Loucy (cell line): ENCODE measurements at regions not wholly inside any gene's neighbourhood (a gene's known extent, or its start where the extent isn't known, plus 50 kb on each side); places are given as distances from the start of the nearest gene placed in this dataset.

Source experiments
- H2AFZ ChIP-seq: fragments of 200-600 bp; sonication (generic); 2 replicates; pipeline ENCODE4 v1.6.0; 2016; ENCODE audit warnings: antibody characterized with exemption, mild to moderate bottlenecking, low read length, moderate library complexity
- H3F3A ChIP-seq: fragments of 200-600 bp; 2 replicates; pipeline ENCODE4 v1.6.0; 2016; ENCODE audit warnings: antibody characterized with exemption, low read depth, mild to moderate bottlenecking
- H3K27me3 ChIP-seq: fragments of 200-600 bp; sonication (generic); 2 replicates; pipeline ENCODE4 v1.6.1; 2014; ENCODE audit warnings: low read length, mild to moderate bottlenecking; ENCODE audit not compliant: insufficient read depth, poor library complexity, severe bottlenecking
- H3K36me3 ChIP-seq: fragments of 200-600 bp; sonication (generic); 2 replicates; pipeline ENCODE4 v1.6.1; 2016; ENCODE audit warnings: low read length; ENCODE audit not compliant: insufficient read depth
- H3K4me1 ChIP-seq: fragments of 200-600 bp; sonication (generic); 2 replicates; pipeline ENCODE4 v1.5.1; 2014; ENCODE audit warnings: low read length, mild to moderate bottlenecking; ENCODE audit not compliant: insufficient read depth, poor library complexity, severe bottlenecking
- H3K4me2 ChIP-seq: fragments of 200-600 bp; sonication (generic); 2 replicates; pipeline ENCODE4 v1.6.0; 2014; ENCODE audit warnings: antibody characterized with exemption, low read length, low read depth, mild to moderate bottlenecking; ENCODE audit not compliant: poor library complexity, severe bottlenecking
- H3K4me3 ChIP-seq: fragments of 200-600 bp; sonication (generic); 2 replicates; pipeline ENCODE4 v1.5.1; 2014; ENCODE audit warnings: low read length, mild to moderate bottlenecking, mixed read lengths; ENCODE audit not compliant: poor library complexity, severe bottlenecking
- H3K79me2 ChIP-seq: fragments of 200-600 bp; sonication (generic); 2 replicates; pipeline ENCODE4 v1.6.1; 2014; ENCODE audit warnings: low read length; ENCODE audit not compliant: insufficient read depth
- H3K9ac ChIP-seq: fragments of 200-600 bp; sonication (generic); 2 replicates; pipeline ENCODE4 v1.6.0; 2014; ENCODE audit warnings: mild to moderate bottlenecking, low read depth, low read length, moderate library complexity; ENCODE audit not compliant: poor library complexity, severe bottlenecking
- H3K9me2 ChIP-seq: fragments of 200-600 bp; sonication (generic); replicated peaks from 2 replicates; pipeline ENCODE4 v1.6.1; 2016; ENCODE audit warnings: low read depth, low read length, mixed read lengths
- H3K9me3 ChIP-seq: fragments of 200-600 bp; sonication (generic); 2 replicates; pipeline ENCODE4 v1.6.1; 2014; ENCODE audit warnings: mild to moderate bottlenecking, antibody characterized with exemption, low read length, low read depth; ENCODE audit not compliant: insufficient read depth
- H4K20me1 ChIP-seq: fragments of 200-600 bp; sonication (generic); 2 replicates; pipeline ENCODE4 v1.6.0; 2014; ENCODE audit warnings: antibody characterized with exemption, low read length, mild to moderate bottlenecking; ENCODE audit not compliant: insufficient read depth, poor library complexity, severe bottlenecking
- EZH2phosphoT487 ChIP-seq: fragments of 200-600 bp; IDR thresholded peaks from 2 replicates; pipeline ENCODE4 v1.6.1; 2018; ENCODE audit warnings: antibody characterized with exemption, mild to moderate bottlenecking, moderate library complexity, borderline replicate concordance
- TF ChIP-seq, protein P1 (sequence below): fragments of 200-600 bp; sonication (generic); conservative IDR thresholded peaks from 2 replicates; pipeline ENCODE4 v1.5.1; 2014; ENCODE audit warnings: mild to moderate bottlenecking, antibody characterized with exemption, low read length

DNA sequence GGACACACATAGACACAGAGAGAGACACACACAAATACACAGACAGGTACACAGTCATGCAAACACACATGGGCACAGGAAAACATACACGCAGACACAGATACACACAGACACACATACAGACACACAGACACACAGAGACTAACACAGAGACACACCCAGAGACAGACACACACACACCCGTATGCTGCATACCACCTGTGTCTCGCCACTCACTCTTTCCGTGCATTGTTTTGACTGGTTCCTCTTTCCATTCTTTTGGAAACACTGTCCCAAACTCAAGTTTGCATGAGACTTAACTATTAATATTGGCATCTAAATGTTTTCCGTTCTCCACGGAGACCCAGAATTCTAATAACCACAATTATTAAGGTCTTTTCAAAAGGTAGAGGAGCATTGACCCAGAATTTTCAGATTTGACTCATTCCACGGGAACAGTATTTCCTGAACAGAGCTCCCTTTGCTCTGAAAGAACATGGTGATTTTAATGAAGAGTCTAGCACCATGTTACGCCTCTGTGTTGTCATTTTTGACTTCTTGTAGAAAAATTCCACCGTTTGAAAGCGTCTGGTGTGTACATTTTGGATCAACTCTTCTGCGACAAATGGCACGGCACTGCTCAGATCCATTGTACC lies 141.2 kb upstream of the RNF32 start:
- Histone ChIP-seq H3K9me3 (no peaks in the 10 kb centered on the region; the same call in 1 of the 2 replicates), H3K27me3 (no peaks in the 10 kb centered on the region), H3K79me2 (no peaks in the 10 kb centered on the region), H3K36me3 (no peaks in the 10 kb centered on the region), H3K4me2 (no peak overlapping the region), H3K9me2 (no peaks in the 10 kb centered on the region), H3K9ac (no peak overlapping the region), H4K20me1 (no peaks in the 10 kb centered on the region), H3K4me1 (no peaks in the 10 kb centered on the region), H3K4me3 (no peak overlapping the region), H2AFZ (no peak overlapping the region), H3F3A (no peaks in the 10 kb centered on the region)
- TF ChIP-seq, protein P1, sequence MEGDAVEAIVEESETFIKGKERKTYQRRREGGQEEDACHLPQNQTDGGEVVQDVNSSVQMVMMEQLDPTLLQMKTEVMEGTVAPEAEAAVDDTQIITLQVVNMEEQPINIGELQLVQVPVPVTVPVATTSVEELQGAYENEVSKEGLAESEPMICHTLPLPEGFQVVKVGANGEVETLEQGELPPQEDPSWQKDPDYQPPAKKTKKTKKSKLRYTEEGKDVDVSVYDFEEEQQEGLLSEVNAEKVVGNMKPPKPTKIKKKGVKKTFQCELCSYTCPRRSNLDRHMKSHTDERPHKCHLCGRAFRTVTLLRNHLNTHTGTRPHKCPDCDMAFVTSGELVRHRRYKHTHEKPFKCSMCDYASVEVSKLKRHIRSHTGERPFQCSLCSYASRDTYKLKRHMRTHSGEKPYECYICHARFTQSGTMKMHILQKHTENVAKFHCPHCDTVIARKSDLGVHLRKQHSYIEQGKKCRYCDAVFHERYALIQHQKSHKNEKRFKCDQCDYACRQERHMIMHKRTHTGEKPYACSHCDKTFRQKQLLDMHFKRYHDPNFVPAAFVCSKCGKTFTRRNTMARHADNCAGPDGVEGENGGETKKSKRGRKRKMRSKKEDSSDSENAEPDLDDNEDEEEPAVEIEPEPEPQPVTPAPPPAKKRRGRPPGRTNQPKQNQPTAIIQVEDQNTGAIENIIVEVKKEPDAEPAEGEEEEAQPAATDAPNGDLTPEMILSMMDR: no peak
- no peak for TF ChIP-seq EZH2phosphoT487

DNA sequence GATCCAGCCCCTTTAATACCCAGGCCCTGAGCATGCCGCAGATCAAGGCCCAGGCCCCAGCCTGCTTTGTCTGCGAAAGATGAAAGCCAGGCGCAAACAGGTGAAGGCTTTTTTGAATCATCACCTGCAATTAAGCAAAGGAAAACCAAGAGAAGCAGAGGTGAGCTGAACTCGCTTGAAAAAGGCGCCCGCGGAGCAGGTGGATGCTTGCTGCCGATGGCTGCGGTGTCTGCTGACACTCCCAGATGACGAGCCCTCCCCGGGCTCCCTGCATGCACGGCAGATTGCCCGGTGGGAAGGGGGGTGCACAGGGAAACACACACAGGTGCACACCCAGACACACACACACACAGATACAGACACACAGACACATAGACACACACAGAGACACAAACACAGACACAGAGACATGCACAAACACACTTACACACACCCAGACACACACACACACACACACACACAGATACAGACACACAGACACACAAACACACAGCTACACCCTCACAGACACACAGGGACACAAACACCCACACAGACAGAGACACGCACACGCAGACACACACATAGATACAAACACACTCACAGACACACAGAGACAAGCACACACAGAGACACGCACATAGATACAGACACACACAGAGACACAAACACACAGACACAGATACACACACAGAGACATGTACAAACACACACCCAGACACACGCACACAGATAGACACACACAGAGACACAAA lies 142.6 kb upstream of the RNF32 start:
- no peaks in the 10 kb centered on the region for H3K27me3 ChIP-seq
- no peaks in the 10 kb centered on the region for H3K9me2 ChIP-seq
- no peak overlapping the region for H3K9ac ChIP-seq
- no peak overlapping the region for H2AFZ ChIP-seq
- H3K4me1 ChIP-seq: no peaks in the 10 kb centered on the region
- H4K20me1 ChIP-seq: no peaks in the 10 kb centered on the region
- TF ChIP-seq, protein P1: no peak
- no peak for TF ChIP-seq EZH2phosphoT487
- H3K36me3 ChIP-seq: no peaks in the 10 kb centered on the region
- H3K4me3 ChIP-seq: no peak overlapping the region
- H3K9me3 ChIP-seq: no peaks in the 10 kb centered on the region; the same call in 1 of the 2 replicates
- no peaks in the 10 kb centered on the region for H3F3A ChIP-seq
- no peaks in the 10 kb centered on the region for H3K79me2 ChIP-seq
- H3K4me2 ChIP-seq: no peak overlapping the region

DNA sequence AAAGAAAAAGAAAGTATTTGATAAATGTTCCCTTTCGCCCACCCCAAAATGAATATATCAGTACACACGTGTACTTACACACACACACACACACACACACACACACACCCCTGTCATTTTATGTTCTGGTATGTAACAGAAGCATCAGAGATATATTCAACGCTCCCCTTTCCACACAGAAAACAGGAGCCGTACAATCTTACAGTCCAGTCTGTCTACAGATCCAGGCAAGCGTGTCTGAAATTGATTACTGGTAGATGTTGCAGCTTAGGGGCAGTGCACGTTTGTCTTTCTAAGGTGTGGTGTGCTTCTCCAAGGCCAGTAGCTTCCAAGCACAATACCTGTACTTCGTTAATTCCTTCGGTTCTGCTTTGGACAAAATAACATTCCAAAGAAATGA lies 143.7 kb upstream of the RNF32 start:
- H3K9ac ChIP-seq: no peak overlapping the region
- no peak overlapping the region for H3K4me3 ChIP-seq
- no peak for TF ChIP-seq EZH2phosphoT487
- TF ChIP-seq, protein P1: no peak
- H3K36me3 ChIP-seq: no peaks in the 10 kb centered on the region
- H3K9me2 ChIP-seq: no peaks in the 10 kb centered on the region
- no peaks in the 10 kb centered on the region for H4K20me1 ChIP-seq
- no peak overlapping the region for H2AFZ ChIP-seq
- H3F3A ChIP-seq: no peaks in the 10 kb centered on the region
- no peaks in the 10 kb centered on the region for H3K4me1 ChIP-seq
- H3K4me2 ChIP-seq: no peak overlapping the region
- no peaks in the 10 kb centered on the region for H3K27me3 ChIP-seq
- H3K79me2 ChIP-seq: no peaks in the 10 kb centered on the region
- no peaks in the 10 kb centered on the region; the same call in 1 of the 2 replicates for H3K9me3 ChIP-seq
